ENCODE measurements at regions not wholly inside any gene's neighbourhood (a gene's known extent, or its start where the extent isn't known, plus 50 kb on each side); places are given as distances from the start of the nearest gene placed in this dataset.
A peak's percentile ranks its signal among the peaks of the same experiment; 100 is the strongest.
"Not testable (repeated sequence)": the region's sequence is repeated elsewhere in the genome, so short reads cannot be mapped to it uniquely, and the experiment has no call there.

DNA sequence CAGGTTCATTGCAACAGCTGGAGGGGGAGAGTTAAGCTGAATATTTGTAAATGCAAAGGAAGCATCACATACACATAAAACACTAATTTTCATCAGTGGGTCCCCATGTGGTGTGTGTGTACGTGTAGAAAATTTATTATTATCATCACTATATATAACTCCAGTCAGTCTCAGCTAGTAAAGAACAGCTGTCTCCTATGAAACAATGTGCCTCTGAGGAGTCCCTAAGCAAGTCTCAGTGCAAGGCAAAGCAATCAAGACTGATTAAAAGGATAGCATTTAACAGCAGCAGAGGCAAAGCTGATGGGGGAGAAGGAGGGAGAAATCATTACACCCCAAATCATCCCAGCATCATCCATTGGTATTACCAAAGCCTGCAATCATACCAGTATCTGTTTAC lies 104.2 kb upstream of the MARCHF11 start:
- TF ChIP-seq, protein P1, sequence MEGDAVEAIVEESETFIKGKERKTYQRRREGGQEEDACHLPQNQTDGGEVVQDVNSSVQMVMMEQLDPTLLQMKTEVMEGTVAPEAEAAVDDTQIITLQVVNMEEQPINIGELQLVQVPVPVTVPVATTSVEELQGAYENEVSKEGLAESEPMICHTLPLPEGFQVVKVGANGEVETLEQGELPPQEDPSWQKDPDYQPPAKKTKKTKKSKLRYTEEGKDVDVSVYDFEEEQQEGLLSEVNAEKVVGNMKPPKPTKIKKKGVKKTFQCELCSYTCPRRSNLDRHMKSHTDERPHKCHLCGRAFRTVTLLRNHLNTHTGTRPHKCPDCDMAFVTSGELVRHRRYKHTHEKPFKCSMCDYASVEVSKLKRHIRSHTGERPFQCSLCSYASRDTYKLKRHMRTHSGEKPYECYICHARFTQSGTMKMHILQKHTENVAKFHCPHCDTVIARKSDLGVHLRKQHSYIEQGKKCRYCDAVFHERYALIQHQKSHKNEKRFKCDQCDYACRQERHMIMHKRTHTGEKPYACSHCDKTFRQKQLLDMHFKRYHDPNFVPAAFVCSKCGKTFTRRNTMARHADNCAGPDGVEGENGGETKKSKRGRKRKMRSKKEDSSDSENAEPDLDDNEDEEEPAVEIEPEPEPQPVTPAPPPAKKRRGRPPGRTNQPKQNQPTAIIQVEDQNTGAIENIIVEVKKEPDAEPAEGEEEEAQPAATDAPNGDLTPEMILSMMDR (IDR thresholded peaks at IDR 0.05; ENCODE audit: control insufficient read depth, extremely low read depth, insufficient read depth) = no peak
- no peak overlapping the region for H3K4me3 ChIP-seq (ENCODE audit: low read depth, low read length)
- DNase-seq (ENCODE audit: low read depth) = no peak

- not testable (repeated sequence) for H3K4me3 ChIP-seq (ENCODE audit: low read depth, low read length); DNase-seq (ENCODE audit: low read depth)
Measured at GRCh38 chr5:16276859-16277258, 97.3 kb upstream of the MARCHF11 start.

- TF ChIP-seq, protein P1 (IDR thresholded peaks at IDR 0.05; ENCODE audit: control insufficient read depth, extremely low read depth, insufficient read depth) = no peak
- H3K4me3 ChIP-seq (ENCODE audit: low read depth, low read length) = no peak overlapping the region
- peak; percentile 99 for DNase-seq (ENCODE audit: low read depth)
Measured at GRCh38 chr5:16271851-16272250, 92.3 kb upstream of the MARCHF11 start.

GRCh38 chr5:16265141-16265540 lies 85.5 kb upstream of the MARCHF11 start:
- H3K4me3 ChIP-seq (ENCODE audit: low read depth, low read length) = no peak overlapping the region
- no peak for DNase-seq (ENCODE audit: low read depth)
- TF ChIP-seq, protein P1 (IDR thresholded peaks at IDR 0.05; ENCODE audit: control insufficient read depth, extremely low read depth, insufficient read depth) = no peak

DNA sequence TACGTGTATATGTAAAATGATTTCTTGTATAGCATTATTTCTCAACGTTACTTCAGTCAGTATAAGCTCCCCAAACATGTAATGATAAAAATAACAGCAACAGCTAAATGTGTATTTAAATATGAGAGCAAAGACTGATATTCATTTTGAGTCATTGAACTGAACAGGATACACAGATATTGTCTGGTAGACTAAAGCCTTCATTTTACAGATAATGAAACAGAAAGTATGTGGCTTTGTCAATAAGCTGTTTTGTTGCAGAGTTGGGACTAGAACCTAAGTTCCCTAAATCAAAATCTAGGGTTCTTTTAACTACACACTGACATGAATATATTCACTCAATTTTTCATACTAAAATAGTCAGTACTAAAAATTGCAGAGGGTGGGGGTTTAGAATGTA lies 80.4 kb upstream of the MARCHF11 start:
- TF ChIP-seq, protein P1 (IDR thresholded peaks at IDR 0.05; ENCODE audit: control insufficient read depth, extremely low read depth, insufficient read depth) = no peak
- no peak overlapping the region for H3K4me3 ChIP-seq (ENCODE audit: low read depth, low read length)

GRCh38 chr5:16253856-16254255 lies 74.3 kb upstream of the MARCHF11 start:
- TF ChIP-seq, protein P1 (IDR thresholded peaks at IDR 0.05; ENCODE audit: control insufficient read depth, extremely low read depth, insufficient read depth) = no peak
- no peak for DNase-seq (ENCODE audit: low read depth)
- H3K4me3 ChIP-seq (ENCODE audit: low read depth, low read length) = no peak overlapping the region

More for the DNA sequence above, 80.4 kb upstream of the MARCHF11 start:
- no peak for DNase-seq (ENCODE audit: low read depth)

DNA sequence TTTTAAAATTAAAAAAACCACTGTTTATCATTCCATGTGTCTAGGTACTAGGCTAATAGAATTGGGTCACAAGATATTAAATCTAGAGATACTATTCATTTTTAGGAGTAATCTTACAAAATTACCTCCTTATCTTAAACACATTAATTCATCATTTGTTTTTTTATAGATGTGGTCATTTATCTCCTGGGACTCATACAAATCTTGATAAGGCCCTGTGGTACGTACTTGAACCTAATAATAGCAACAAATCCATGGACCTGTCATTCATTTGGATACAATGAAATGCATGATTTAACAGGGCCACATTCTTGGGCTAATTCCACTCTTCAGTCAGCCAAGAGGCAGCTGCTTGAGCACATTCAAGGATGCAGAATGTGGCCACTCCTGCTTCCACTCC lies 66.4 kb upstream of the MARCHF11 start:
- TF ChIP-seq, protein P1 (IDR thresholded peaks at IDR 0.05; ENCODE audit: control insufficient read depth, extremely low read depth, insufficient read depth) = no peak
- no peak for DNase-seq (ENCODE audit: low read depth)
- no peak overlapping the region for H3K4me3 ChIP-seq (ENCODE audit: low read depth, low read length)
